Retinal pigment epithelial cell (primary cell): ENCODE measurements at regions not wholly inside any gene's neighbourhood (a gene's known extent, or its start where the extent isn't known, plus 50 kb on each side); places are given as distances from the start of the nearest gene placed in this dataset.

Experiments
- DNase-seq: peaks from one replicate; pipeline ENCODE4 v3.0.0-alpha.2; 2010; ENCODE audit warnings: low read depth
- H3K4me3 ChIP-seq: 2 replicates; pipeline ENCODE4 v1.5.1; 2011; ENCODE audit warnings: mild to moderate bottlenecking, low read length, control low read depth, moderate library complexity
- TF ChIP-seq, protein P1 (sequence below): conservative IDR thresholded peaks from 2 replicates; pipeline ENCODE4 v1.5.1; 2011; ENCODE audit warnings: low read depth, low read length, control low read depth, inconsistent platforms

DNA sequence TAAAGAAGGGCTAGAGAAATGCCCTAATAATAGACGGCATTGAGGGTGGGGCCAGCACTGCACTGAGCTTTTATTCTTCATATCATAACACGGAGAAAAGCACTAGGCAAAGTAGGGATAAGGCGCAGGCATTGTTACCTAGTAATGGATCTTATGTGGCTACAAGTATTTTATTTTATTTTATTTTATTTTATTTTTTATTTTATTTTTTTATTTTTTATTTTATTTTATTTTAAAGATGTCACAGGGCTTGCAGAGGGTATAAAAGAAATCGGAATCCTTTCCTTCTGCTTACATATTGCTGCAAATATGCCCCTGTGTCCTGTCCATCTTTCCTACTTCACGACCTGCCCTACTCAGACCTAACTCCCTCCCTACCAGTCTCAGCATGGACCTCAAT, 452.0 kb upstream of the KIRREL3 start:
- no peak overlapping the region for H3K4me3 ChIP-seq
- TF ChIP-seq, protein P1, sequence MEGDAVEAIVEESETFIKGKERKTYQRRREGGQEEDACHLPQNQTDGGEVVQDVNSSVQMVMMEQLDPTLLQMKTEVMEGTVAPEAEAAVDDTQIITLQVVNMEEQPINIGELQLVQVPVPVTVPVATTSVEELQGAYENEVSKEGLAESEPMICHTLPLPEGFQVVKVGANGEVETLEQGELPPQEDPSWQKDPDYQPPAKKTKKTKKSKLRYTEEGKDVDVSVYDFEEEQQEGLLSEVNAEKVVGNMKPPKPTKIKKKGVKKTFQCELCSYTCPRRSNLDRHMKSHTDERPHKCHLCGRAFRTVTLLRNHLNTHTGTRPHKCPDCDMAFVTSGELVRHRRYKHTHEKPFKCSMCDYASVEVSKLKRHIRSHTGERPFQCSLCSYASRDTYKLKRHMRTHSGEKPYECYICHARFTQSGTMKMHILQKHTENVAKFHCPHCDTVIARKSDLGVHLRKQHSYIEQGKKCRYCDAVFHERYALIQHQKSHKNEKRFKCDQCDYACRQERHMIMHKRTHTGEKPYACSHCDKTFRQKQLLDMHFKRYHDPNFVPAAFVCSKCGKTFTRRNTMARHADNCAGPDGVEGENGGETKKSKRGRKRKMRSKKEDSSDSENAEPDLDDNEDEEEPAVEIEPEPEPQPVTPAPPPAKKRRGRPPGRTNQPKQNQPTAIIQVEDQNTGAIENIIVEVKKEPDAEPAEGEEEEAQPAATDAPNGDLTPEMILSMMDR = no peak
- no peak for DNase-seq

DNA sequence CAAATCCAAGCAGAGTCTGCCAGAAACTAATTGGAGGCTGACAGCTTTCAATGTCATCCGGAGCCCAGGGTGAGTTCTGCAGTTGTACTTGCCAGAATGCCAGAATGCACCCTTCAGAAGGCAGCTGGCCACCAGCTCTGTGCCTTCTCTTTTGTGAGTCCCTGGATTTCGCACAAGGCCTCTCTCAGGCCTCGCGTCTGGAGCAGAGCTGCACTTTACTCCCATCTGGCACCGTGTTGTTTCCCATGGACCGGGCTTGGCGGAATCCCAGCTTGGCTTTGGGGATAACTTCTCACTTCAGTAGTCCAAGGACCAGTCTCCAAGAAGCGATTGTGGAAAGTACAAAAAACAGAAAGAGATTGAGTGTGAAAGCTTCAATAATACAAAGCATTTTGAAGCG, 451.3 kb upstream of the KIRREL3 start:
- DNase-seq = no peak
- TF ChIP-seq, protein P1 = no peak
- H3K4me3 ChIP-seq = no peak overlapping the region

DNA sequence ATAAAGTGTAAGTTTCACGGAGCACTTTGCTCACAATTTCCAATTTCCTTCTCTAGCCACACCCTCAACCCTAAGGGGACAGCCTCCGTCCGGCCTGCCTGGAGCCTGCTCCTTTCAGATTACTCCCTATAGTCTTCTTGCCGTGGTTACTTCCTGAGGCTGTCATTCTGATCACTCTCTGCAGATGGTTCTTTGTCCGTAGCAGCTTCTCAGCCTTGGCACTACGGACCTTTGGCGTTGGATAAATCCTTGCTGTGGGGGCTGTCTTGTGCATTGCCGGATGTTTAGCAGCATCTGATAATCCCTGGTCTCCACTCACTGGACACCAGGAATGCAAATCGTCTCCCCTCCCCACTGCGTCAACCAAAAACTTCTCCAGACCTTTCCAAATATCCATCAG, 447.5 kb upstream of the KIRREL3 start:
- TF ChIP-seq, protein P1 = no peak
- no peak overlapping the region for H3K4me3 ChIP-seq
- DNase-seq = no peak

DNA sequence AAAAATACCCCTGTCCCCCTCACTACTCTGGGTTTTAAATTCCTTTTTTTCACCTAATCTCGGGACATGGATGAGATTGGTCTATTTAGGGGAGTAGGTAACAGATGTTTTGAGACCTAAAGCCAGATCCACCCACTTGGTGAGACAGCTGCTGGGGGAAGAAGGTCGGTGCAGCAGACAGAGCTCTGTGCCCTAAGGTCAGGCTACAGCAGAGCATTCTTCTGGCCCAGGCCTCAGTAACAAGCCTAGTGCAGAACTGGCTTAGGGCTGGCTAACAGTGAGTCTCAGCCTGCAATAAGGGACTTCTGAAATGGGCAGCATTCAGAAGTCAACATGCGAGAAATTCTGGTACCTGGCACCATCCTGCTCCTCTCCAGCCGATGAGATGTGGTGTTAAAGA, 444.9 kb upstream of the KIRREL3 start:
- DNase-seq = no peak
- TF ChIP-seq, protein P1 = no peak

DNA sequence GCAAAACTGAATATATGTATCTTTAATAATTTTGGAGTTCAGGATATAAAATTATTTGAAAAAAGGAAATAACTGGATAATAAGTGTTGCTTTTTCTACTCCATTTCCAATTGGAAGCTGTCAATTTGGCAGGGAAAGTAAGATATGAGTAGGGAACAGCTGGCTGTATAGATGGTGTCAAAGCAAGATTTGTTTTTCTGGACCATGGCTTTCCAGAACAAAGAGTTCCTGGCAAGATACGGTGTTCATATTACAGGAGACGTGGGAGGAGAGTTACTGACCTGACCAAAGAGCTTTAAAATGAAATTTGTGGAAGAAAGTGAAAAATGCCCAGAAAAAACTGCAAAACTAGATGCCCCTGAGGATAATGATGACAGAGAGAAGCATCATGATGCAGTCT, 442.7 kb upstream of the KIRREL3 start:
- no peak for DNase-seq
- TF ChIP-seq, protein P1 = no peak

More for the DNA sequence above, 444.9 kb upstream of the KIRREL3 start:
- H3K4me3 ChIP-seq = no peak overlapping the region

DNA sequence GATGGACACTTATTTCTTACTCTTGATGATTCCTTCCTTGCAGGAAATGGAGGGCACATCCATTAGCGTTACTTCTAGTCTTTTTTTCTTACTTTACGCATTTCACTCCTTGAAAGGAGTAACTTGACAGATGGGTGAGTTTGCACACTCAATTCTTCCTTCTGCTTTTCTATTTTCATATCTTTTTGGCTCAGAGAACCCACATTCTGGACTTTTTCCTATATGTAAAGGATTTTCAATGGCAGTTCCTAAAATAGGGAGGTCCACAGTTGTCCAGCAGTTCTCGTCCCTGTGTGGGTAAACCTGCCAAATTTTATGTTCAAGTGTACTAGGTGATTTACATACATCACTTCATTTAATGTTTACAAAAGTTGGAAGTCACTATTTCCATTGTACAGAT, 440.0 kb upstream of the KIRREL3 start:
- TF ChIP-seq, protein P1 = no peak
- H3K4me3 ChIP-seq = no peak overlapping the region
- no peak for DNase-seq

More for the DNA sequence above, 442.7 kb upstream of the KIRREL3 start:
- H3K4me3 ChIP-seq = no peak overlapping the region

DNA sequence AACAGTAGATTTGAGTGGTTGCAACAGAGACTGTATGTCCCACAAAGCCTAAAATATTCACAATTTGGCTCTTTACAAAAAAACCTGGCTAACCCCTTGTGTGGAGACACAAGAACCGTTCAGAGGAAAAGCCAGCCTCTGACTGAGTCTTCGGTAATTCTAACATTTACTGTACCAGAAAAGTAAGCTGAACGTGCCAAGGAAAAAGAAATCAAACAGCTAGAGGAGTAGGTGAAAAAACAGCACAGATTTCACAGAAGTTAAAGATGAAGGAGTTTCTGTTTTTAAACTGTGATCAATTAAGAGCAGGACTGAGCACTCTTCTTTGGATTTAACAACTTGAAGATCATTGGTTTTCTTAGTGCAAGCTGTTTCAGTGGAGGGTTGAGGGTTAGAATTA, 424.7 kb upstream of the KIRREL3 start:
- TF ChIP-seq, protein P1 = no peak
- no peak for DNase-seq
- H3K4me3 ChIP-seq = no peak overlapping the region
